Mesenchymal stem cell (in vitro differentiated cells and primary cell): ENCODE measurements at regions not wholly inside any gene's neighbourhood (a gene's known extent, or its start where the extent isn't known, plus 50 kb on each side); places are given as distances from the start of the nearest gene placed in this dataset.

Experiments used
- DNase-seq: peaks from one replicate; pipeline ENCODE4 v3.0.0-alpha.2; 2013
- H2AFZ ChIP-seq: one replicate; pipeline ENCODE4 v1.6.1; 2013; ENCODE audit warnings: low read depth, mild to moderate bottlenecking, control low read depth, inconsistent platforms, low read length, moderate library complexity
- H2AK5ac ChIP-seq: 2 replicates; pipeline ENCODE4 v1.6.1; 2013; ENCODE audit warnings: low read length, moderate library complexity, mild to moderate bottlenecking, inconsistent platforms; ENCODE audit not compliant: severe bottlenecking
- H2BK120ac ChIP-seq: one replicate; pipeline ENCODE4 v1.6.1; 2013; ENCODE audit warnings: low read depth, mild to moderate bottlenecking, inconsistent platforms, low read length, moderate library complexity
- H2BK12ac ChIP-seq, 2 experiments: one replicate each; pipeline ENCODE4 v1.6.1; 2013; ENCODE audit warnings: inconsistent platforms in 2 of 2, low read length in 2 of 2, mild to moderate bottlenecking in 2 of 2, moderate library complexity in 2 of 2, control low read depth in 1 of 2
- H2BK15ac ChIP-seq: one replicate; pipeline ENCODE4 v1.6.1; 2013; ENCODE audit warnings: mild to moderate bottlenecking, low read depth, inconsistent platforms; ENCODE audit not compliant: poor library complexity, severe bottlenecking
- H2BK5ac ChIP-seq: 2 replicates; pipeline ENCODE4 v1.6.1; 2013; ENCODE audit warnings: low read depth, mild to moderate bottlenecking, low read length, control low read depth, inconsistent platforms; ENCODE audit not compliant: poor library complexity, severe bottlenecking
- H3K14ac ChIP-seq, 2 experiments: one replicate each; pipeline ENCODE4 v1.6.1; 2013; ENCODE audit warnings: inconsistent platforms in 2 of 2, low read length in 2 of 2, control low read depth in 1 of 2, mild to moderate bottlenecking in 1 of 2, moderate library complexity in 1 of 2
- H3K18ac ChIP-seq, 2 experiments: one replicate each; pipeline ENCODE4 v1.6.1; 2013; ENCODE audit warnings: inconsistent platforms in 2 of 2, low read length in 2 of 2, control low read depth in 1 of 2, low read depth in 1 of 2, mild to moderate bottlenecking in 1 of 2
- H3K23ac ChIP-seq, 2 experiments: one replicate each; pipeline ENCODE4 v1.6.1; 2013; ENCODE audit warnings: inconsistent platforms in 2 of 2, low read length in 2 of 2, mild to moderate bottlenecking in 2 of 2, moderate library complexity in 2 of 2, control low read depth in 1 of 2
- H3K27ac ChIP-seq: 2 replicates; pipeline ENCODE4 v1.5.1; 2013; ENCODE audit warnings: mild to moderate bottlenecking, moderate library complexity, low read length, control low read depth, inconsistent platforms; ENCODE audit not compliant: poor library complexity, severe bottlenecking
- H3K27me3 ChIP-seq, 2 experiments: 2 replicates each; pipeline versions ENCODE4 v1.6.1 to v1.7.0; 2013; ENCODE audit warnings: low read length in 2 of 2, mild to moderate bottlenecking in 2 of 2, moderate library complexity in 2 of 2, control low read depth in 1 of 2, inconsistent platforms in 1 of 2; ENCODE audit not compliant: control insufficient read depth in 1 of 2, insufficient read depth in 1 of 2
- H3K36me3 ChIP-seq, 2 experiments: 2 replicates each; pipeline versions ENCODE4 v1.6.1 to v1.7.0; 2013; ENCODE audit warnings: low read length in 2 of 2, control low read depth in 1 of 2, inconsistent platforms in 1 of 2, low read depth in 1 of 2, mild to moderate bottlenecking in 1 of 2; ENCODE audit not compliant: insufficient read depth in 2 of 2, control insufficient read depth in 1 of 2
- H3K4ac ChIP-seq, 2 experiments: one replicate each; pipeline ENCODE4 v1.6.1; 2013; ENCODE audit warnings: inconsistent platforms in 2 of 2, low read length in 2 of 2, mild to moderate bottlenecking in 2 of 2, moderate library complexity in 2 of 2, control low read depth in 1 of 2, low read depth in 1 of 2
- H3K4me1 ChIP-seq: 2 replicates; pipeline ENCODE4 v1.6.1; 2013; ENCODE audit warnings: low read depth, low read length, control low read depth; ENCODE audit not compliant: control insufficient read depth, insufficient read depth
- H3K4me2 ChIP-seq: 2 replicates; pipeline ENCODE4 v1.6.1; 2013; ENCODE audit warnings: low read length, mild to moderate bottlenecking, inconsistent platforms; ENCODE audit not compliant: poor library complexity, severe bottlenecking
- H3K4me3 ChIP-seq, 2 experiments: 2 replicates each; pipeline versions ENCODE4 v1.5.1 to v1.7.0; 2013; ENCODE audit warnings: low read length in 2 of 2, mild to moderate bottlenecking in 2 of 2, control low read depth in 1 of 2, low read depth in 1 of 2; ENCODE audit not compliant: insufficient read depth in 1 of 2
- H3K79me1 ChIP-seq: replicated peaks from 2 replicates; pipeline ENCODE4 v1.6.1; 2013; ENCODE audit warnings: mild to moderate bottlenecking, control low read depth, low read length, inconsistent platforms; ENCODE audit not compliant: poor library complexity, severe bottlenecking
- H3K9ac ChIP-seq: 2 replicates; pipeline ENCODE4 v1.7.0; 2013; ENCODE audit warnings: mild to moderate bottlenecking, low read length, moderate library complexity
- H3K9me3 ChIP-seq: 2 replicates; pipeline ENCODE4 v1.7.0; 2013; ENCODE audit warnings: mild to moderate bottlenecking, low read length; ENCODE audit not compliant: control insufficient read depth
- H4K8ac ChIP-seq: one replicate; pipeline ENCODE4 v1.6.1; 2013; ENCODE audit warnings: inconsistent platforms, mild to moderate bottlenecking, low read length, moderate library complexity
- H4K91ac ChIP-seq: one replicate; pipeline ENCODE4 v1.6.1; 2013; ENCODE audit warnings: mild to moderate bottlenecking, low read length, inconsistent platforms
- WGBS: methylation state at CpG from one replicate; pipeline ENCODE4 v1.1.7; 2013; ENCODE audit warnings: mixed read lengths; 5-methylcytosine and 5-hydroxymethylcytosine counted together

DNA sequence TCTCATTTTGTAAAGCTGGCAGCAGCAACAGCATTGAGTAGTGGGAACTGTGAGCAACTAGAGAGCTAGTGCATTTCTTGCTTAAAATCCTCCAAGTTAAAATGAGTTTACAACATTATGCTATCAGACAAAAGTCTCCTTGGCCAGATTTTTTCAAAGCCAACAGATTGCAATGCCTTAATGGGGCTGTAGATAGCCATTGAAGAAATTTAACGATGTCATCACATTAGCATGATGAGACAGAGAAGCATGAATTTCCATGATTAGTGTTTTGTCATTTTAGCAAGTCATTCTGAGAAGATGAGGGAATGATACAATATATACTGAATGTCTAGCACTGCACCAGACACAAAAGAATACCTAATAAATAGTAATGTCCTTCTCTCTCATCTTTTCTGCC, 307.5 kb upstream of the REG3G start:
- Histone ChIP-seq H3K4me1 (no peaks in the 10 kb centered on the region), H2AK5ac (peak overlapping the region; percentile 23), H3K9ac (no peak overlapping the region), H3K79me1 (no peaks in the 10 kb centered on the region), H3K27ac (peak overlapping the region; percentile 77), H2BK120ac (no peak overlapping the region), H3K4ac (no peak overlapping the region), H2BK5ac (no peak overlapping the region), H3K4me3 (no peak overlapping the region), H2BK15ac (no peak overlapping the region), H3K23ac (no peak overlapping the region), H4K8ac (no peak overlapping the region), H4K91ac (no peak overlapping the region), H3K4me2 (no peak overlapping the region), H3K18ac (no peak overlapping the region), H3K27me3 (no peaks in the 10 kb centered on the region), H3K14ac (no peak overlapping the region), H2BK12ac (no peak overlapping the region), H3K9me3 (no peaks in the 10 kb centered on the region), H2AFZ (no peak overlapping the region), H3K36me3 (no peaks in the 10 kb centered on the region)
- DNase-seq: peak; percentile 52
- WGBS: 80% methylated on average over 1 of the region's 1 CpG

DNA sequence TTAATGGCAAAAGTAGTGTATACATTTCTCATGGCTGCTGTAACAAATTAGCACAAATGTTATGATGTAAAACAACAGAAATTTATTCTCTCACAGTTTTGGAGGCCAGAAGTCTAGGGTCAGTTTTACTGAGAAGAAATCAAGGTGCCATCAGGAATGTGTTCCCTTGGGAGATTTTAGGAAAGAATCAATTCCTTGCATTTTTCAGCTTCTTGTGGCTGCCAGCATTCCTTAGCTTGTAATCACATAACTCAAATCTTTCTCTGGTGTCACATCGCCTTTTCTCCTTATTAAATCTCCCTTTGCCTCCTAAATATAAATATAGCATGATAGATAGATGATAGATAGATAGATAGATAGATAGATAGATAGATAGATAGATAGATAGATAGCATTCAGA, 307.0 kb upstream of the REG3G start:
- no peak overlapping the region for H3K4me3 ChIP-seq
- H2BK120ac ChIP-seq: no peak overlapping the region
- no peak overlapping the region for H3K4ac ChIP-seq
- H2AK5ac ChIP-seq: no peak overlapping the region
- no CpG with 5 or more reads among the region's 1 CpG for WGBS
- no peak overlapping the region for H3K18ac ChIP-seq
- H3K79me1 ChIP-seq: no peaks in the 10 kb centered on the region
- no peak overlapping the region for H4K91ac ChIP-seq
- H3K4me2 ChIP-seq: no peak overlapping the region
- no peaks in the 10 kb centered on the region for H3K27me3 ChIP-seq
- no peak overlapping the region for H2AFZ ChIP-seq
- H3K4me1 ChIP-seq: no peaks in the 10 kb centered on the region
- no peak overlapping the region for H3K9ac ChIP-seq
- no peaks in the 10 kb centered on the region for H3K36me3 ChIP-seq
- peak; percentile 31 for DNase-seq
- no peak overlapping the region for H2BK12ac ChIP-seq
- no peak overlapping the region for H2BK15ac ChIP-seq
- H3K14ac ChIP-seq: no peak overlapping the region
- H3K9me3 ChIP-seq: no peaks in the 10 kb centered on the region
- H3K27ac ChIP-seq: peak overlapping the region; percentile 77
- no peak overlapping the region for H4K8ac ChIP-seq
- no peak overlapping the region for H3K23ac ChIP-seq
- no peak overlapping the region for H2BK5ac ChIP-seq

DNA sequence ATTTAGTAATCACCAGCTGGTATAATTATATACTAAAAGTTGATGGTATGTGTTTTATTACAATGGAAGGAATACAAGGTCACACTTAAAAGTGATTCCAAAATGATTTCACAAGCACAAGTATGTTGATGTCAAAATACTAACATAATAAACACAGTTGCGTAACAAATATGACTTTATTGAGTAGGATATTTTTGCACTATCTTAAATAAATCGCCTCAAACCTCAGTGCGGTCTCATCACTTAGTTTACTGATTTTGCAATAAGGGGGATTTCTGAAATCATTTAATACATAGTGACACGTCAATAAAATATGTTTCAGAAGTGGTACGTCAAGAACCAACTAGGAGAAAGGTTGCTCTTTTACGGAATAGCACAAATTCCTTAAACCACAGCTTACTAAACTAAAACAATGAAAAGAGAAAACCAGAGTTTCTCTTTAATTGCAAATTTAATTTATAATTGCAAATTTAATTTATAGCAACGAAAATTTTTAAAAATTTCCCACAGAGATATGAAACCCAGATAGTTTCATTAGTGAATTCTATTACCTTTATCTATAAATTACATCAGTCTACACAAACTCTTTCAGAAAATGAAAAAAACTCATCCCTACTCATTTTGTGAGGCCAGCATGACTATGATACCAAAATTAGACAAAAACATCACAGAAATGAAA, 304.0 kb upstream of the REG3G start:
- H3K4me1 ChIP-seq: no peaks in the 10 kb centered on the region
- no peak overlapping the region for H3K9ac ChIP-seq
- H2AK5ac ChIP-seq: no peak overlapping the region
- no peak overlapping the region for H2BK5ac ChIP-seq
- H3K4me2 ChIP-seq: no peak overlapping the region
- H3K79me1 ChIP-seq: no peaks in the 10 kb centered on the region
- no peak overlapping the region for H3K14ac ChIP-seq
- H2AFZ ChIP-seq: no peak overlapping the region
- no peak overlapping the region for H3K23ac ChIP-seq
- H3K27ac ChIP-seq: no peak overlapping the region
- H2BK12ac ChIP-seq: no peak overlapping the region
- 74% methylated on average over 3 of the region's 7 CpGs for WGBS
- no peak overlapping the region for H3K18ac ChIP-seq
- no peaks in the 10 kb centered on the region for H3K9me3 ChIP-seq
- no peak overlapping the region for H4K8ac ChIP-seq
- no peak overlapping the region for H4K91ac ChIP-seq
- no peaks in the 10 kb centered on the region for H3K27me3 ChIP-seq
- H2BK15ac ChIP-seq: no peak overlapping the region
- H3K36me3 ChIP-seq: no peaks in the 10 kb centered on the region
- H3K4ac ChIP-seq: no peak overlapping the region
- no peak overlapping the region for H2BK120ac ChIP-seq
- no peak for DNase-seq
- H3K4me3 ChIP-seq: no peak overlapping the region

DNA sequence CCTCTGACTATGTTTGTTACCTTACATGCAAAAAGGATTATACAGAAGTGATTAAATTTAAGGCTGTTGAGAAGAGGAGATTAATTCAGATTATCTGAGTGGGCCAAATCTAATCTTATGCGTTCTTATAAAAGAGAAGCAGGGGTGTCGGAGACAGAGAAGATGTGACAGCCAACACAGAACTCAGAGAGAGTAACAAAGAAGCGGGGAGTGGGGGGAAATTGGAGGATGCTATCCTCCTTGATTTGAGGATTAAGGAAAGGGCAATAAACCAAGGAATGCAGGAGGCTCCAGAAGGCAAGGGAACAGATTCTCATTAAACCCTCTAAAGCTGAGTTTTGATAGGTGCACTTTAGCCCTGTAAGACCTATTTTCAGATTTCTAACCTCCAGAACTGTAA, 291.3 kb upstream of the REG3G start:
- Histone ChIP-seq H3K4me1 (no peaks in the 10 kb centered on the region), H3K4me3 (no peak overlapping the region), H3K4ac (no peak overlapping the region), H2BK12ac (no peak overlapping the region), H4K8ac (no peak overlapping the region), H2AK5ac (no peak overlapping the region), H3K4me2 (no peak overlapping the region), H2BK120ac (no peak overlapping the region), H3K27ac (no peak overlapping the region), H2AFZ (no peak overlapping the region), H3K9ac (no peak overlapping the region), H3K9me3 (no peaks in the 10 kb centered on the region), H3K14ac (no peak overlapping the region), H4K91ac (no peak overlapping the region), H2BK15ac (no peak overlapping the region), H3K27me3 (no peaks in the 10 kb centered on the region), H3K36me3 (no peaks in the 10 kb centered on the region), H3K18ac (no peak overlapping the region), H3K79me1 (no peaks in the 10 kb centered on the region), H3K23ac (no peak overlapping the region), H2BK5ac (no peak overlapping the region)
- 81% methylated on average over 3 of the region's 3 CpGs for WGBS
- DNase-seq: no peak
